HG03469 (cell line): ENCODE measurements at regions not wholly inside any gene's neighbourhood (a gene's known extent, or its start where the extent isn't known, plus 50 kb on each side); places are given as distances from the start of the nearest gene placed in this dataset.
"Not testable (repeated sequence)": the region's sequence is repeated elsewhere in the genome, so short reads cannot be mapped to it uniquely, and the experiment has no call there.

Experiments used
- ATAC-seq: cut with Tn5 transposase; IDR thresholded peaks from one replicate; pipeline ENCODE4 v1.9.1; 2021; ENCODE audit warnings: mild to moderate bottlenecking, moderate library complexity, moderate number of reproducible peaks; ENCODE audit not compliant: unreplicated experiment

DNA sequence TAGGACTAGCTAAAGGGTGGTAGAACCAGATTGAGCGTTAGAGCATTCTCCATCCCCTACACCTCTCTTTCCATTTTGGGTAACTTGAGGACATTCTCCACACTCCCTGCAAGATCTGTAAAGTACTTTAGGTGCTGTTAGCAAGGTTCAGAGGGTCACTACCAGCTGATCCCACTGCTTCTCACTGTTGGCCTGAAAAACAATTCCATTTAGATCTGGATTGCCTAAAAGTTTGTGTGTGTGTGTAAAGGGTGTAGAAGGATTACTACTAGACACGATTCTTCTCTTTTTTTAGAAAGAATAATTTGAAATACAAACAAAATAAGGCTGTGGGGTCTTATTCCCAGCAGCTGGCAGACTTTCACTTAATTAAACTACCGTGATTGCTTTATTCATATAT, 95.1 kb upstream of the TMEM178A start:
- no peak for ATAC-seq

DNA sequence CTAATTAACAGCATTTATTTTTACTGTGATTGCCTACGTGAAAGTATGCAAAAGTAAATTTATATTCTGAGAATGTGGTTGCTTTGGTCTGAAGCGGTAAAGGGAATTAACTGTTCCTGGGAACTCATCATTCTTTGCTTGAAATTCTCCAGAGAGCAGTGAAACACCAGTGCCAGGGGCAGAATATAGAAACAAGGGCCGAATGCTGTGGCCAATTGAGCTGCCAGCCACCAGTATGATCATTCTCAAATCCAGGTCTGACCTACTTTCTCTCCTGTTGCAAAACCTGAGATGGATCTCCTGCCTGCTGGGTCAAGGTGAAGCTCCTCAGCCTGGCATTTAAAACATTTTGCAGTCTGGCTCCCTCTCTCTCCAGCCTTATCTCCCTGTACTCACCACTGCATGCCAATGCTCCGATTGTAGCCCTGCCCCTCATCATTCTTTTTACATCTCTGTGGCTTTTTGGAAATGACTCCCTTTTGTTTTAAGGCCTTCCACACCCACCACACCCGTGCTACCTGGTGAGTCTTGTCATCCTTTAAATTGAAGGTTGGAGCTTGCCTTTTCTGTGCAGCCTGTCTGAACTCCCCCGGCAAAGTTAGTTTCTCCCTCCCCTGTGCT, 94.5 kb upstream of the TMEM178A start:
- no peak for ATAC-seq

DNA sequence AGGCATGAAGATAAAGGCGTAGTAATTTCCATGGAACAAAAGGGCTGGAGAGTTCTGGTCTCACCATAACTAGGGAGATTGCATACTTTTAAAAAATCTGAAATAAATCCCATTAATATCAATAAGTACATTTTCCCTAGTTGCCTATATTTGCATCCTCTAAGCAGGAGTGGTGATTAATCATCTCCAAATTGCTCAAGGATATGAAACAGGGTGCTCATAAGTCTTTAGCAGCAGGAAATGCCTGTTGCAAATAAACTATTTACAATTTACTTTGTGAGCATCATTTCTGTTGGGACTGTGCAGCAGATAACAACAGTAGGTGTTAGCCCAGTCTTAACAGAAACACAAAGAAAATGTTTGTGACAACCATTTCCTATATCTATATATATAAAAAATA, 92.4 kb upstream of the TMEM178A start:
- ATAC-seq, result no peak

DNA sequence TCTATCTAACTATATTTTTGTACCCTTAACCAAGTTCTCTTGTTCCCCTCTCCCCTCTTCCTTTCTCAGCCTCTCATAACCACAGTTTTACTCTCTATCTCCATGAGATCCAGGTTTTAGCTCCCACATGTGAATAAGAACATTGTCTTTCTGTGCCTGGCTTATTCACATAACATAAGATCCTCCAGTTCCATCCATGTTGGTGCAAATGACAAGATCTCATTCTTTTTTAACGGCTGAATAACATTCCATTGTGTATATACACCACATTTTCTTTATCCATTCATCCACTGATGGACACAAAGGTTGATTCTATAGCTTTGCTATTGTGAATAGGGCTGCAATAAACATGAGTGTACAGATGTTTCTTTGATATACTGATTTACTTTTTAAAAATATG, 83.9 kb upstream of the TMEM178A start:
- no peak for ATAC-seq

DNA sequence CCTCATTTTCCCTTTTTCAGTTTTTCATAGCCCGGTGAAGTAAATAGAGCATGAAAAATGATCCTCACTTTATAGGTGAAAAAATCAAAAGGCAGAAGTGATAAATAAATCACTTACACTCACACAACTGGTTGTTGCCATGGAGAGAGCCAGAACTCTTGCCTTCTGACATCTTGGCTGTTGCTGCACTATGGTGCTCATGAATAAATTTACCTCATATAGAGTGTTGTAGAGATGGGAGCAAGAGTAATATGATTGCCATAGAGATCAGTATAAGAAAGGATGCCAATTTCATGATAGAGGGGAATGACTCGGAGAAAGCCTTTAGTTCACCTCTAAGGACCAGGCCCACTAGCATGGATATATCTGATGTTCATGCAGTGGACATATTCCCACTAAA, 82.5 kb upstream of the TMEM178A start:
- no peak for ATAC-seq

DNA sequence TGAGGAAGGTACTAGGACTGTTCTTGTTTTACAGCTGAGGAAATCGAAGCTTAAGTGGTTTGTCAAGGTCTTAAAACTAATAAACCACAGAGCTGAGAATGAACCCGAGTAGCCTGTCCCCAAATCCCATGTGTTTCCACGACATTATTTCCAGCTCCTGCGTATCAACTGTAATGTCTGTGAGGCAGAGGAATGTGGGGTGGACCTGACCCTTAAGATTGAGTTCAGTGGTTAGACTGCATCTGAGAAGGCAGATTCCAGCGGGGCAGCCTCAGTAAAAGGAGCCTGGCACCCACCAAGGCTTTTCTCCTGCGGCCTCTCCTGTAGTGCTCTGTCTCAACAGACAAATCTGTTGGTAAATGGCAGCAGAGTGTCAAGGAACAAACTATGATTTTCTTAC, 81.9 kb upstream of the TMEM178A start:
- ATAC-seq, result no peak

DNA sequence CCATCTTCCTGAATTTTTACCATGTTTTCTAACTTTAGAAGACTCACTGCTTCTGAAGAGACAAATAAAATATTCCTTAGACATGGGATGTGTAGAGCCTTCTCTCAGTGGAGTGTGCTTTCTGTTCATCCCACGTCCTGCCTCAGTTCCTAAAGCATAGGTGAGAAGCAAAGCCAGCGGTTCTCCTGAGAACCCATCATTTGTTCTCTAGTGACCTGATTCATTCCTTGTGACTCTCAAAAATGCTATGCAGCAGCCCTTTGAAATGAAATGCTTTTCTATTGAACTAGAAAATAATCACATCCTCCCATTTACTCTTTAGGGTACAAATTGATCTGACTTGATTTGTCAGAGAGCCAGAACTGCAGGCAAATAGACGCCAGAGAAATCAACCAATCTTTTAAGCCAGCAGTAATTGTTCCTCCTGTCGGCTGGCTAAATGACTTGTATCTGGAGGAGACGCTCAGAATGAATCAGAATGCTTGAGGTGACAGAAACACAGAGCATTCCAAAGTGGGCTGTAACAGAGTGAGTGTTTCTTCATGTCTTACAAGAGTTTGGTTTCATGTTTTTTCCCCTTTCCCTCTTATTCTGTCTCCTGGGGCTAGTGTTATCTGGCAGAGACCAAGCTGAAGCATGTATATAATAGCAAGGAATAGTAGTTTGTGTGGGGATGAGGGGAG, 81.3 kb upstream of the TMEM178A start:
- no peak for ATAC-seq

DNA sequence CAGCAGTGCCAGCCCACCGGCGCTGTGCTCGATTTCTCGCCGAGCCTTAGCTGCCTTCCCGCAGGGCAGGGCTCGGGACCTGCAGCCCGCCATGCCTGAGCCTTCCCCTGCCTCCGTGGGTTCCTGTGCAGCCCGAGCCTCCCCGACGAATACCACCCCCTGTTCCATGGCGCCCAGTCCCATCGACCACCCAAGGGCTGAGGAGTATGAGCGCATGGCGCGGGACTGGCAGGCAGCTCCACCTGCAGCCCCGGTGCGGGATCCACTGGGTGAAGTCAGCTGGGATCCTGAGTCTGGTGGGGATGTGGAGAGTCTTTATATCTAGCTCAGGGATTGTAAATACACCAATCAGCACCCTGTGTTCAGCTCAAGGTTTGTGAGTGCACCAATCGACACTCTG, 80.2 kb upstream of the TMEM178A start:
- ATAC-seq, result not testable (repeated sequence)

DNA sequence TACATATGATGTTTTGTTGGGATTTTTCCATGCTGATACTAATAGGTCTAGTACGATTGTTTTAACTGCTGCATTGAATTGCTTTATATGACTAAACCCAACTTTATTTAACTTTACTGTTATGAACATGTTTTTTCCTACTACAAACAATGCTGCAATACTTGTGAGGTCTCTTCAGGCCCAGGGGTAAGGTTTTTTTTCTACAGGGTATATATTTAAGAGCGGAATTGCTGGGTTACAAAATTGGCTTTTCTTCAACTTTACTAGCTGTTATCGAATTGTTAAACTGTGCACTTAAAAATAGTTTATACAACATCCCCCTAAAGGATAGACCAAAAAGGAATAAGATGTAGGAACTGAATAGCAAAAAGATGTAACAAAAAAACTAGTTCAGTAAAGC, 78.5 kb upstream of the TMEM178A start:
- ATAC-seq, result no peak

DNA sequence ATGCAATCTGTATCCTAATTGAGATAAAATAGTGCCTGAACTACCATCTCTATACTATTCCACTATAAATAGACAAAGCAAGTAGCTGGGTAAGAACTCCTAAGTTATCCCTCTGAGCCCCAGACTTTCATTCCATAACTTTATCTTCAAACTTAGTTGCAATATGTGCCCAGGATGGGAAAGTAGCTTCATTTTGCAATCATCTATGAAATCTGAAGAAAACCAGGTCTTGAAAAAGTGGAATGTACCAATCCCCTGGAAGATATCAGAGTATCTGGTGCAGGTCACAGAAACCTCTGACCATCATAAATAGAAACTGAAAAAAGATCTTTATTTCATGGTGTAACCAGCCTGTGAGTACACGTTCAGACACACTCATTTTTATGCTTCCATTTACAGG, 78.1 kb upstream of the TMEM178A start:
- ATAC-seq, result no peak

DNA sequence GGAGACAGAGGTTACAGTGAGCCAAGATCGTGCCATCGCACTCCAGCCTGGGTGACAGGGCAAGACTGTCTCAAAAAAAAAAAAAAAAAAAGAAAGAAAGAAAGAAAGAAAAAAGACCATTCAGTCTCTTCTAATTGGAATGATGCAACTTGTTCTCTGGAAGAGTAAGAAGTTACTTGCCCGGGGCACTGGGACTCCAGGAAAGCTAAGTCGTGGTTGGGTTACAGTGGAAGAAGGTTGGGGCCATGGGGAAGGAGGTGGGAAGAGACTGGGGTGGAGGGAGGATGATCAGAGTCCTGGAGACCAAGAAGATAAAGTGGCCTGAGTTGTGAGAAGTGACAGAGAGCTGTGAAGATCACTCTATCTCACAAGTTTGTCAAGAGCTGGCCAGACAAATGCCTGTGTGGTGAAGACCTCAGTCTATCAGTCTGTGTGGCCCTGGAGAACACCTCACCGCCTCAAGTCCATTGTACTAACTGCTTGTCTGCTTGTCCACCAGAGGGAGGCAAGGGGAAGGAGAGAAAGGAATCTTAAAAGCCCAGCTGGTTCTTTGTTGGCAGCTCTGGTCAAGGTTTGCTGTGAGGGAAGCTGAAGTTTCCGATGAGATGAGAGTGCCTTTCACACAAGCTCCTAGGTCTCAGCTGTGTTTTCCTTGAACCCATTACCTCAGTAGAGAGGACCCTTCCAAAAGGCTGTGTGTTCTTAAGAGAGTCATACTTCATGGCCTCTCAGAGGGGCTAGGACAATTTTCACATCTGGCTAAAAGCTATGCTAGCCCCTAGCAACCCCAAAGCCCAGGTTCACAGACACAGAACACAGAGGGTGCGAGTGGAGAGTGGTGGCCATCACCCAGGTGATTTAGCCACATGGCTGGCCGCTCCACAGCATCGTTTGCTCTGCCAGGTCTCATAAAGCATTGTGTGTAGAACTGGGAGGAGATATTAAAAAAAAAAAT, 72.0 kb upstream of the TMEM178A start:
- ATAC-seq, result no peak

DNA sequence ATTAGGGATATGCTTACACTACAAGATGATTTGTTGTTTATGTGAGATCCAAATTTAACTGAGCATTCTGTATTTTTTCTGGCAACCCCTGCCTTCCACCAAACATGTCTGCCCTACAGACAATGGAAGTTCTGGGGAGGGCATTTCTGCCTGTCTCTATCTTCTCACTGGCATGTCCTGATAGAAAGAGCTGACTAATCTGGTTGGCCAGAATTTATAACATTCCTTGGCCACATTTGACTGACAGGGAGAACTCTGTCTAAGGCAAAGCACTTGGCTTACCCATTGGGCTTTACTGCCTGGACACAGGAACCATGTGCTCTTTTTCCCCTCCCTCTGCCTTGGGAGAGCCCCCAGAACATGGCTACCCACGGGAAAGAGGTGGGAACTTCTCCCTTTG, 70.6 kb upstream of the TMEM178A start:
- no peak for ATAC-seq

DNA sequence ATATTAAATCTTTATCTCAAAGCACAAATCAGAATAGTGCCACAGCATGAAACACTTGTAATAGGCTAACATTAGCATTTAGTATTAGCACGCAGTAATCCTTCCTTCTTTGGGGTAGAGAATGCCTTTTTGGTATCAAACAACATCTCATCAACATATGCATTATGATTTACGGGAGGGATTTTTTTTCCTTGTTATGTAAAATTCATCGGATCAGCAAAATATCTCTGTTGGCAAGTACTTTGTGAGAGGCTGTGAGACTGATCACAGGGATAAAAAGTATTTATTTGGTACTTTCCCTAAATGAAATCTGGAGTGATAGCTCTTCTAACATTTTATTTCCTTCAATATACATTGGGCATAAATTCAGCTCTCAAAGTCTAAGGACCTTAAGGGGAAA, 68.4 kb upstream of the TMEM178A start:
- ATAC-seq, result no peak

DNA sequence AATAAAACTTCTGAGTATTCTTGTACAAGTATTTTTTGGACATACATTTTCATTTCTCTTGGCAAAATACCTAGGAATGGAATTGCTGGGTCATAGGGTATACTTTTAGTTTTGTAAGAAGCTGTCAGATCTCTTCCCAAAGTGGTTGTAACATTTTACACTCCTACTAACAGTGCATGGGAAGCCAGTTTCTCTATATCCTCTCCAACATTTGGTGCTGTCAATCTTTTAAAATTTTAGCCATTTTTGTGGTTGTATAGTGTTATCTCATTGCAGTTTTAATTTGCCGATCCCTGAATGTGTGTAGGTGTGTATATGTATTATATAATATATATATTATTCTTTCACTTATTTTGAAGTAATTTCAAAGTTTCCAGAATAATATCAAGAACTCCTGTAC, 63.1 kb upstream of the TMEM178A start:
- ATAC-seq, result no peak

DNA sequence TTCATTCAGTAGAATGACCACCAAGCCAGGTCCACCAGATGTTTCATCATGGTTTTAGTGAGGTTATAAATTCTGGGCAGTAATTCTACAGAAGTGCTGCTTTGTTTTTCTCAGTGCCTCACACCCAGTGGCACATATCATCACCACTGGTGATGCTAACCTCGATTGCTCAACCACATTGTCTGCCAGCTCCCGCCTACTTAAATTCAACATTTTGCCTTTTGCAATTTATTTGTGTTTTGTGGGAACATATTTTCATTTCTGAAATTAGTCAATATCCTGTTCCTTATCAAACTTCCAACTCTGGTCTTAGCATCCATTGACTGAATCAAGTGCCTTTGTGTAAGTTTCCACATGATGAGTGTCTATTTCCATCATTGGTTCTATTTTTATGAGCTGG, 62.3 kb upstream of the TMEM178A start:
- ATAC-seq, result no peak

DNA sequence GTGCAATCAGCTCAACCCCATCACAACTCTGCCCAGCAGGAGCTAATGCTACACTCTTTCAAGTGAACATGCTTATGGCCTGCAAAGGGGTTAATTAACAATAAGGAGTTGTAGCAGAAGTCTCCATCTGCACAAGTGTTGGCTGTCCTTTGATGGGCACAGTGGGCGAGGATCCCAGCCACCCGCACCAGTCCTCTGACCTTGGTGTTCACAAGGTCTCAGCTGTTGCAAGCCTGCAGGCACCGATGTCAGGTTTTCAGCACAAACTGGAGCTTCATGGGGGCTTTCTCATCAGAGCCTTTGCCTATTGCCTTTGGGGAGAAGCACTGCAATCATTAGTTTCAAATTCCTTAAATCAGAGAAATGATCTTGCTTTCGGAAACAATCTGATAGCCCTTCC, 60.9 kb upstream of the TMEM178A start:
- ATAC-seq, result no peak

DNA sequence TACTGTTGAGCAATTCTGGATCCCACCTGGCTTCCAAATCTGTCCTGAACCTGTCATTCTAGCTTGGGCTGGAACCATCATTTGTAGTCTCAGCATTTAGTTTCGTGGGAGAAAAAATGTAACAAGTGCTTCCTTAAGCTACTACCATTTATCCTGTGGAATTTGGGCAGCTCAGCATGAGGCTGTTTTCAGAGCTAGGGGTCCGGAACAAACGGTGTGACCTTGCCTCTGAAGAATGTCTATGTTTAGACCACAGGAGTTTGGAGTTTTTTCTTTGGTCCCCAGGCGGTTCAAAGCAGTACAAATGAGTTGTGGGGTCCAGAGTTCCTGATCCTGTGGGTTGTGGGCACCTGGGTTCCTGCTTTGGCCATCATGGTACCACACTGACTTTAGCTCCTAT, 59.1 kb upstream of the TMEM178A start:
- ATAC-seq, result no peak

DNA sequence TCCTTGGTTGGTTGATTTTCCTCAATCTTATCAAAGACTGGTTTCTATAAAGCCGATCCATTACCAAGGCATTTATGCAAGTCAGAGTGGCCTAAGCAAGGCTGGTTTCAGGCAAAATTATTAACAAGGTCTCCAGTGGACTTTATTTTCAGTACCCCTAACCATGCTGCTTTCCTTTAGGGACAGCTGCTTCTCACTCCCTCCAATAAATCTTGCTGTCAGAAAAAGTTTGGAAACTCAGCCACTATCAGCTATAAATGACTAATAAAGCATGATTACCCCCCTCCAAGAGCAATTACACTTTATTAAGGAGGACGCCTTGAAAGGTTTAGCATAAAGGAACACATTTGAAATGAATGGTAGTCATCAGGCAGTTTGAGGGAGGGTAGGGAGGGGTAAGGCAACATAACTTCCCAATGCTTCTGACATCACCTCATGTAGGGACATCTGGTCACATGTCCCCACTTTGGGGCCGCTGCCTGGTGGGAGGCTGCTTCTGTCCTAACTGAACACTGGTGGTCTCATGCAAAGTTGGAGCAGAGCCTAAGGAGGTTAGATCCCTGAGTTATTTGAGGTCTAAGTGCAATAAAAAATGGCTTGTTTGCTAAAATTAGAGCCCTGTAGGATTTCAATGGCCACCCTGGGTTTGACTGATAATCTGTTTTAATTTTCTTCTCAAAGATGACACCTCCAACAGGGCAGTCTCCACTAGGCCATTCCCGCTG, 58.0 kb upstream of the TMEM178A start:
- ATAC-seq, result no peak

DNA sequence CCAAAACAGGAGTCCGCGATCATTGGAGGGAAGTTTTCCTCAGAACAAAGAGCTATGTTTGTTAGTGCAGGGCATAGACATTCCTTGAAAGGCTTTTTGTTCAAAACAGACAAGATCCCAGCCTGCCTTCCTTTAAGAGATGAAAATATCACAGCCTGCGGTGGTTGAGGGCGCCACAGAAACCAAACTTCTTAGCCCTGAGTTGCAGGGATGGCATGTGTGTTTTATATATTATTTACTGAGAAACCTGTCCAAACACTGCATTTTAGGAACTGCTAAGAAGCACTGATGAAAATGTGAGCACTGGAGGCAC, 57.5 kb upstream of the TMEM178A start:
- ATAC-seq, result no peak

DNA sequence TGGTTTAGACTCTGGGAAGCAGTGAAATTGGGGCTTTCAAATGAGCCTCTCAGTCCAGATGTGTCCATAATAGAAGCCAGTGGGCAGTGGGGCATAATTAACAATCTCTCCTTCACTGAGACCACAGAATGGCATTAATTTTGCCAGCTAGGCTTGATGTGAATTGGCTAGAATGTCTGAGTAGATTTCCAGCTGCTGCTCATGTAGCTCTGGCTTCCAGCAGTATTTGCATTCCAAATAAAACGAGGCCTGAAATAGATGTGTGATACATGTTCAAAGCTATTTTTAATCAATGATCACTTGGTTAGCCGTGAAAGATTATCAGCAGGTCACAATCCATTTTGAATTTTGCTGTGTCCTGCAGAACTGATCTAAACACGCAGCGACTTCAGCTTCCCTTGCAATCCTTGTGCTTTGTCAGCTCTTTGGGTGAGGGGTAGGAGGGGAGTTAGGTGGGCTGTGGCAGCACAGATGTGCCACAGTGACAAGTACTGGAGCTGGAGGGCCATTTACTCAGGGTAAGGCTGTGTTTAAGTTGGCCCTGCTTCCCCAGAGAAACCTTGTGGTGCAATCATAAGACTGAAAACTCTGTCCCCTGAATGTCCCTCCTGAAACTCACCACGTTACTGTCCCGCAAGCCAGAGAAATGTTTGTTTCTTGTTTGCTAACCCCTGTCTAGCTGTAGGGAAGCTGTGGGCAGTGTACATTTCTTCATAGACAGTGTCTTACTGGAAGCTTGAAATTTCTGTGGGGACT, 56.9 kb upstream of the TMEM178A start:
- ATAC-seq, result no peak

DNA sequence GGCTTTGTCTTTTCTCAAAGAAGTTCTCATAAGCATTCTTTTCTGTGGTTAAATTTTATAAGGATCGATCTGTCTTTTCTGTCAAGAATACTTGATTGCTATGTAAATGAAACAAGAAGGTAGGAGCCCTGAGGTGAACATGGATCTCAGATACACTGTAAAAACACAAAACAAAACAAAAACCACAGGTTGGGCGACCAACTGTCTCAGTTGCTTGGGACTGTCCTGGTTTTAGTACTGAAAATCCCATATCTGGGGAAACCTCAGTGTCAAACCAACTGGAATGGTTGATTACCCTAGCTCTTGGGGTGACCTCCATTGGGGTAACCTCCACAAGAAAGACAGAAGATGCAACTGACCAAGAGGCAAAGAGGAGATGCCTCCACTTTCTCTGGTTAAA, 55.8 kb upstream of the TMEM178A start:
- ATAC-seq, result no peak
